HG03097 (cell line): ENCODE measurements at regions not wholly inside any gene's neighbourhood (a gene's known extent, or its start where the extent isn't known, plus 50 kb on each side); places are given as distances from the start of the nearest gene placed in this dataset.

Source experiments
- ATAC-seq: cut with Tn5 transposase; IDR thresholded peaks from one replicate; pipeline ENCODE4 v1.9.1; 2021; ENCODE audit not compliant: unreplicated experiment, low FRiP score

DNA sequence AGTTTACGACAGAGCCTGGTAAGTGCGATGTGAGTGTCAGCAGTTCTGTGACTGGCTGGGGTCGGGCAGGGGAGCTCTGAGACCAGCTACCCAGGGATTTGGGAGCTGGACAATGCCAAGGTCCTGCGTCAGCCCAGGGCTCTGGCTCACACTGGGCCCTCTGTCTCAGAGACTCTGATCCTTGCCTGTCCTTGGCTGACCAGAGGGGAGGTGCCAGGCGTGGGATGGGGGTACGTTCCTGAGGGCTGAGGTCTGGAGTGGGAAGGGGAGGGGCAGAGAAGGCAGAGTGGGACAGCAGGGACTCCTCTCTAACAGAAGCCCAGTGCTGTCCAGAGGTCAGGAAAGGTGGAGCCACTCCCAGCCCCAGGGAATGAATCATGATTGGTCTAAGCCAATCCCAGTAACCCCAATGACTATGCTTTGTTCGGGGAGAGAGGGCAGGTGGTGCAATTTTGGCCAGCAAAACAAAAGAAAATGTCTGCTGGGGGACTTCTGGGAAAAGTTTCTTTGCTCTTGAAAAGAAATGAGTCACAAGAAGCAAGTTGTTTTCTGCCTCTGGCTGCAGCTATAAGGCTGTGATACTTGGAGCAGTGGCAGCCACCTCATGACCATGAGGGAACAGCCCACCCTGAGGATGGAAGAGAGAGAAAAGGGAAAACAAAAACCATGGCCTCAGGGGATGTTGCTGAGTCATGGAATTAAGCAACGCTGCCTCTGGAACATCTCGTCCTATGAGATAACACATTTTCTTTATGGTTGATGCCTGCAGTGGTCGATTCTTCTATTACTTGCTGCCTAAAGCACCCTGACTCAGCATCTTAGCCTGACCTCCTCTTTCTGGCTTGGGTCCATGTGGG lies 108.3 kb downstream of the CHST1 start:
- no peak for ATAC-seq

GRCh38 chr11:45554230-45554967 lies 111.0 kb downstream of the CHST1 start:
- no peak for ATAC-seq

GRCh38 chr11:45553383-45553936 lies 112.0 kb downstream of the CHST1 start:
- ATAC-seq: no peak

DNA sequence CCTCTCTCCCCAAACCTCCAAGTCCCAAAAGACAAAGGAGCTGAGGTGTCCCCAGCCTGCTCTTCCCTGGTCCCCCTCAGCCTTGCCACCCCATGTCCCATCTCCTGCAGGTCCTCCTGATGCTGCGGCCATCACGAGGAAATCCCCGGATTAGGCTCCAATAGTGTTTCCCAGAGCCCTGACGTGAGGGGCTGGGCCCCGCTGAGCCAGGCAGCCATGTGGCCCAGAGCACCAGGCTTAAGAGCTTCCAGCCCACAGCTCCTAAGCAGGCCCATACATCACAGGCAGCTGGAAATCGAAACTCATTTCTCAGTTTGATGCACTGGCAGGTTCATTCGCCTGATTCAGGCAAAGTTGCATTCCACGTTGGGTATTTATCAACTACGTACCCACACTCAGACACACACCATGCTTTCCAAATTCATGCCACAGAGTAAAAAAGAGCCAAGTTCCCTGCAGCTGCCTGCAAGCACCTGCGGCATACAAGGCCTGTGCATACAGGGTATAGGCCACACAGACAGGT lies 114.2 kb downstream of the CHST1 start:
- ATAC-seq: no peak

- ATAC-seq: no peak
These were observed 116.2 kb downstream of the CHST1 start for GRCh38 chr11:45549257-45549656.

GRCh38 chr11:45546366-45546765 lies 119.1 kb downstream of the CHST1 start:
- ATAC-seq: no peak

DNA sequence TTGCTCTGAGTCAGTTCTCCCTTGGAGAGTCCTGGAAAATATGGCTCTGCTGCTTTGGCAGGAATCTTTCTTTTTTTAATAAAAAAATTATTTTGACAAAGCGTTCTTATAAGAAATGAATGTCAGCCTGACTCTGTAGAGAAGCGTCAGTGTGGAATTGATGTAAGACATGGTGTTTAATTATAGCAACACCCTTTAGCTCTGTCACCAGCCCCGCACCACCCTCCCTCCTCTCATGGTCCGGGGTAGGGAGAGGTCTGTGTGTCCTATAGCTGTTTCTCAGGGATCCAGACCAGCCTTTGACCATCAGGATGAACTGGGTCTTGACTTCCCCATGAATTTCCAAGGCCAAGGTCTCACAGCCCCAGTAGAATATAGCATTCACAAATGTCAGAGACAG lies 120.6 kb downstream of the CHST1 start:
- ATAC-seq: no peak

- ATAC-seq: no peak
These were observed 121.5 kb downstream of the CHST1 start for GRCh38 chr11:45543808-45544422.

GRCh38 chr11:45543081-45543480 lies 122.3 kb downstream of the CHST1 start:
- no peak for ATAC-seq

- ATAC-seq: no peak
These were observed 123.6 kb downstream of the CHST1 start for GRCh38 chr11:45541693-45542434.

DNA sequence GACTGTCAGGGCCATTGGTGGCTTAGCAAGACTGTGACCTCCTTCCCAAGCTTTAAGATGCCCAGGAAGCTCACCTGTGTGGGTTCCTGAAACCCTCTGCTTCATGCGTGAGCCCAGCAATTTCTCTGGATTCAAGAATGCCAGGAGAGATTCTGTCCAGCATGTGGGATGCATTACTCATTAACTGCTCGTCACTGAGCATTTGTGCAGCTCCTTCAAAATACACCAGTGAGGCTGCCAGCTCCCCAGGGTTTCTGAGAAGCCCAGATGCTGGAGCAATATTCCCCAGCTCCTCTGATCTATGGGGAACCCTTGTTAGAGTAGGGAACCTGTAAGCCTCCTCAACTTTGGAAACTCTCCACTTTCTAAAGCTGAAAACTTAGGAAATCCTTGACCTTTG lies 126.5 kb downstream of the CHST1 start:
- ATAC-seq: no peak

DNA sequence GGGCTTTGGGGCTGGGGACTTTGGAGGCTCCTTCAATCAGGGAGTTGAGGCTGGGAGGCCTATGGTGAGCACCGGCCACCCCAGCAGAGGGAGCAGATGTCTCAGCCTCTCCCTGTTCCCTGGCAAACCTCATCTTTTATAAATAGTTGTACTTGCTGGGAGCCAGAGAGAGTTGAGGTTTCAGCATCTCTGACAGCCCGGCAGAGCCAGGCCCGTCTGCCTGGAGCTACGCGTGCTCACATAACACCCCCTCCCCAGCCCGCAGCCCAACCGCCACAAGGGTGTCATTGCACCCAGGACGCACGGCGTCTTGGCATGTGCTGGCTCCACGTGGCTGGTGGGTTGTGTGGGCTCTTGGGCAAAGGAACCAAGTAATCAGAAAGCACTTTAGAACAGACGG lies 127.1 kb downstream of the CHST1 start:
- no peak for ATAC-seq

- no peak for ATAC-seq
These were observed 127.8 kb downstream of the CHST1 start for GRCh38 chr11:45537614-45538013.

DNA sequence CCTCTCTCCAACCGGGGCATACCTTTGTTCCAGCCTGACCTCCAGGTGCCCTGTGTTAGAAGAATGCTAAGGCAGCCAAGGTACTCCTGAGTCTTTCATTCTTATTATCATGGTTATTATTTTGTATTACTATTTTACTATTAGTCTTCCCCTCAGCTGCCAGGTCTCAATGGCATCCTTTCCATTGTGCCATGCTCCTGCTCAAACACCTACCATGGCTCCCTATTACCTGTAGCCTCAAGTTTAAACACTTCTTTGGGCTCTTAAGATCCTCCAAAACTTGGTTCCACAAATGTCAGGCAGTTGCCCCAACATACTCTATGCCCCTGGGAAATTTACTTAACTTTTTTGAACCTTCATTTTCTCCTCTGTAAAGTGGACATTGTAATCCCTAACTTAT lies 130.4 kb downstream of the CHST1 start:
- no peak for ATAC-seq

DNA sequence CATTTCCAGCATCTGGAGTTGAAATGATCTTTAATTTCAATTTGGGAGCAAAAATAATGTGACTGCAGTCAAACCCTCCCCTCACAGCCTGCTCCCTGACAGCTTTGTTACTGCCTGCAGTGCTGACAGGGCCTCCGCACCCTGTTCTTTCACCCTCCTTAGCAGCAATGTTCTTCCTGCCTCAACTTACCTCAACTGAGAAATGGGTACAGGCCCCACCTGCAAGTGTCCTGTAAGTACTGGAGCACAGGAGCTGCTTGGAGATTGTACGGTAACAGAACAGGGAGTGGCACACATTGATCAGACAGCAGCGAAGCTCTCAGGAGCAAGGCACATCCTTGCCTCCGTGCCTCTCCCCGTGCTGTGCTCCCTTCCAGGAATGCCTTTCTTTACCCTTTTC lies 131.3 kb downstream of the CHST1 start:
- ATAC-seq: no peak

- no peak for ATAC-seq
These were observed 132.9 kb downstream of the CHST1 start for GRCh38 chr11:45532546-45532945.

- no peak for ATAC-seq
These were observed 134.6 kb downstream of the CHST1 start for GRCh38 chr11:45530776-45531175.

GRCh38 chr11:45530111-45530510 lies 135.3 kb downstream of the CHST1 start:
- no peak for ATAC-seq

DNA sequence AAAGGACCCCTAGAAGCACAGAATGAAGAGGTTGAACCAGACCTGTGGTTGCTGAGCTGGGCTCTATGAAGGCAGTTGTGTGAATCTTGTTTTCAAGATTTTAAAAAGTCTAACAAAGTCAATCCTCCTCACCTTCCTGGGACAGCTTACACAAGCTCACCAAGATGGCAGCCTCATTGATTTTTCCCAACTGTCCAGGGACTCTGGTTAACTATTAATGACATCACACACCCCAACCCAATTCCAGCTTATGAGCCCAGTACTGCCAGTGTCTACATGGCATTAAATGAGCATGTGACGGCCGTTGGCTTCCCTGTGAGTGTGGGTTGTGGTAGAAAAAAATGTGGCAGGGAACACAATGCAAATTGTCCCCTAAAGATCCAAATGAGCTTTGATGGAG lies 137.0 kb downstream of the CHST1 start:
- ATAC-seq: no peak

DNA sequence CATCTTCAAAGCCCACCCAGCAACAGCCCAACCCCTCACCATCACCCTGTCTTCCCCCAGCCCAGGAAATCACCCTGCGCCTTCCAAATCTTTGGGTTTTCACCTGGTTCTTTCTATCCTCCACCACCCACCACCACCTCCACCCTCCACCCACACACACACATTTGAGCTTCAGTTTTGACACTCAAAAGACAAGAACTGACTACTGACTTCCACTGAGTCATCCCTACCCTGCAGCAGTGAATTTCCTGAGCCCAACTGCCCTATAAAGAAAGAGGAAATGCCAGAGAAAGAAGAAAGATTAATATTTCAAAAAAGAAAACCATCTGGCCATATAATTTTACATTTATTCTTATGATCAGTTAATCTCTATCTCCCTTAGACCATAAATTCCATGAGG lies 137.5 kb downstream of the CHST1 start:
- ATAC-seq: no peak
